ENCODE measurements at regions not wholly inside any gene's neighbourhood (a gene's known extent, or its start where the extent isn't known, plus 50 kb on each side); places are given as distances from the start of the nearest gene placed in this dataset.
"Not testable (repeated sequence)": the region's sequence is repeated elsewhere in the genome, so short reads cannot be mapped to it uniquely, and the experiment has no call there.

DNA sequence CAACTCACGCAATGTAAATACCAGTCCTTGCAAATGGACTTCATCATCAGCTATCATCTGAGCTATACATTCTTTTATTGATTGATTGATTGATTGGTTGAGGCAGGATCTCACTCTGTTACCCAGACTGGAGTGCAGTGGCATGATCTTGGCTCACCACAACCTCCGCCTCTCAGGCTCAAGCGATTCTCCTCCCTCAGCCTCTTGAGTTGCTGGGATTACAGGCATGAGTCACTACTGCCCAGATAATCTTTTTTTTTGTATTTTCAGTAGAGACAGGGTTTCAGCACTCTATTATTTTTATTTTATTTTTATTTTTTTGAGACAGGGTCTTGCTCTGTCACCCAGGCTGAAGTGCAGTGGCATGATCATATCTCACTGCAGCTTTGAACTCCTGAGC is 369.5 kb downstream of the MAT2B start:
- TF ChIP-seq EZH2 (IDR thresholded peaks at IDR 0.05); POLR2AphosphoS5 (IDR thresholded peaks at IDR 0.05; ENCODE audit: borderline replicate concordance, low read depth, low read length); FOXP2 (optimal IDR thresholded peaks at IDR 0.05; ENCODE audit: control extremely low read depth, extremely low read length, insufficient read depth): not testable (repeated sequence)
